D721Med (cell line): ENCODE measurements at regions not wholly inside any gene's neighbourhood (a gene's known extent, or its start where the extent isn't known, plus 50 kb on each side); places are given as distances from the start of the nearest gene placed in this dataset.
"Not testable (repeated sequence)": the region's sequence is repeated elsewhere in the genome, so short reads cannot be mapped to it uniquely, and the experiment has no call there.

ENCODE experiments used
- DNase-seq: peaks from one replicate; pipeline ENCODE4 v3.0.0; 2011; ENCODE audit warnings: low spot score; ENCODE audit not compliant: insufficient read length
- FAIRE-seq: peaks from 2 replicates; lab custom pipeline; 2011; peaks lifted over from hg19 to GRCh38; lab: Jason Lieb, UNC
- TF ChIP-seq, protein P1 (sequence below): IDR thresholded peaks from 2 replicates; pipeline ENCODE4 v1.5.1; 2012; ENCODE audit warnings: mild to moderate bottlenecking, control low read depth; ENCODE audit not compliant: insufficient read depth; ENCODE audit errors: missing control alignments

DNA sequence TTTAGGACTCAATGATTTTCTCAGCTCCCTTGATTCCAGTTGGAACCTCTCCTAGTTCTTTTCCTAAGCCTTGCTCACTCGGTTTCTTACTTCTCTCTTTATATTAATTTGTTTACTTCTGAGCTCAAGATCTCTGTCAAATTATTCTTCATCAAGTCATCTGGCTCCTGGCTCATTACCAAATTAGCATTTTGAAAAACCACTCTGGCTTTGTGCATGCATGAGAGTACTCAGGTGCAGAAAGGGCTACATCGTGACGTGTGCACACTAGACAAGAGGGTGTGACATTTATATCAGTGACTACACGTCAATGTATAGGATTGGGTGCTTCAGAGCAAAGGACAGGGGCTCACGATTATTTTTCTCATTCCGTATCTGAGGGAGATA, 645.7 kb upstream of the DPP6 start:
- FAIRE-seq = no peak
- TF ChIP-seq, protein P1, sequence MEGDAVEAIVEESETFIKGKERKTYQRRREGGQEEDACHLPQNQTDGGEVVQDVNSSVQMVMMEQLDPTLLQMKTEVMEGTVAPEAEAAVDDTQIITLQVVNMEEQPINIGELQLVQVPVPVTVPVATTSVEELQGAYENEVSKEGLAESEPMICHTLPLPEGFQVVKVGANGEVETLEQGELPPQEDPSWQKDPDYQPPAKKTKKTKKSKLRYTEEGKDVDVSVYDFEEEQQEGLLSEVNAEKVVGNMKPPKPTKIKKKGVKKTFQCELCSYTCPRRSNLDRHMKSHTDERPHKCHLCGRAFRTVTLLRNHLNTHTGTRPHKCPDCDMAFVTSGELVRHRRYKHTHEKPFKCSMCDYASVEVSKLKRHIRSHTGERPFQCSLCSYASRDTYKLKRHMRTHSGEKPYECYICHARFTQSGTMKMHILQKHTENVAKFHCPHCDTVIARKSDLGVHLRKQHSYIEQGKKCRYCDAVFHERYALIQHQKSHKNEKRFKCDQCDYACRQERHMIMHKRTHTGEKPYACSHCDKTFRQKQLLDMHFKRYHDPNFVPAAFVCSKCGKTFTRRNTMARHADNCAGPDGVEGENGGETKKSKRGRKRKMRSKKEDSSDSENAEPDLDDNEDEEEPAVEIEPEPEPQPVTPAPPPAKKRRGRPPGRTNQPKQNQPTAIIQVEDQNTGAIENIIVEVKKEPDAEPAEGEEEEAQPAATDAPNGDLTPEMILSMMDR = no peak
- no peak for DNase-seq

DNA sequence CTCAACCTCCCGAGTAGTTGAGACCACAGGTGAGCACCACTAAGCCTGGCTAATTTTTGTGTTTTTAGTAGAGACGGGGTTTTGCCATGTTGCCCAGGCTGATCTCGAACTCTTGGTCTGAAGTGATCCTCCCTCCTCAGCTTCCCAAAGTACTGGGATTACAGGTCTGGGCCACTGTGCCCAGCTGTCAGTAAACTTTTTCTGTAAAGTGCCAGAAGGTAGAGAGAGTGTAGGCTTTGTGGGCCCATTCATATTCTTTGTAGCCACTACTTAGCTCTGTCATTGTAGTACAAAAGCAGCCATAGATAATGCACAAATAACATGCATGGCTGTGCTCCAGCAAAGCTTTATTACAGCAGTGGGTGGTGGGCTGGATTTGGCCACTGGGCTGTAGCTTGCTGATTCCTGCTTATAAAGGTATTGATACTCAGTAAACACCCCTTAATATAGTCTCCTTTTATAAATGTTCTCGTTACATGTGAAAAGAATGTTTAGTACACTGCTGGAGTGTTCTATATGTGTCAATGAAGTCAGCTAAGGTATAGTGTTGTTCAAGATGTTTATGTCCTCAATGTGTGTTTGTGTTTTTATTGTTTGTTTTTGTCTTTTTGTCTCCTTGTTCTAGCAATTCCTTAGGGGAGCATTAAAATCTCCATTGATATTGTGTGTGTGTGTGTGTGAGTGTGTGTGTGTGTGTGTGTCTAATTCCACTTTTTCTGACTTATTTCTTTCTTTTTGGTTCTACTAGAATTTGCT, 644.7 kb upstream of the DPP6 start:
- TF ChIP-seq, protein P1 = no peak
- no peak for FAIRE-seq
- DNase-seq = no peak

DNA sequence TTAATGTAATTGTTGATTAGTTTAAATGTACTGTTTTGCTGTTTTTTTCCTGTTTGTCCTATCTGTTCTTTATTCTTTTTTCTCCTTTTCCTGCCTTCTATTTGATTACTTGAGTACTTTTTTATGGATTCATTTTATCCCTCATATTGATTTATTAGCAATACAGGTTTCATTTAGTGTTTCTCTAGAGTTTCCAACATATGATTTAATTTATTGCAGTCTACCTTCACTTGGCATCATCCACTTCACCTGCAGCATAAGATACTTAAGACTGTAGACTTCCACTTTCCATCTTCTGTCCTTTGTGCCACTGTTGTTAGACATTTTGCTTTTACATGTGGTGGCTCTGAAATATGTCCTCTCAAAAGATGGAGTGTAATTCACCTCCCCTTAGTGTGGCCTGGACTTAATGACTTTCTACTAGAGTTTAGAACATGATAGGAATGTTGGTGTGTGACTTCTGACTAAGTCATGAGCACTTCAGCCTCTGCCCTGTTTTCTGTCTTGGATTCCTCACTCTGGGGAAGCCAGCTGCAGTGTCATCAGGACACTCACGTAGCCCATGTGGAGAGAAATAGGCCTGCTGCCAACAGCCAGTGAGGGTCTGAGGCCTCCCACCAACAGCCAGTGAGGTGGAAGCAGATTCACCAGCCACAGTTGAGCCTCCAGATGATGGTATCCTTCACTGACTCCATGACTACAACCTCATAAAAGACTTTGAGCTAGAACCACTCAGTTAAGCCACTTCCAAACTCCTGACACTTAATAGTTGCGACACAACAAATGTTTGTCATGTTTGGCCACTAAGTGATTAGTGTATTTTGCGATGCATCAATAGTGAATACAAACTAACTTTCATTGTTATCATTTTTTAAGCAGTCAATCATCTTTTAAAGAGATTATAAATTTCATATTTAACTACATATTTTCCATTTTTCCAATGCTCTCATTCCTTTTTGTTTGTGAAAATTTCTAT, 643.5 kb upstream of the DPP6 start:
- DNase-seq (no peak), FAIRE-seq (no peak)
- TF ChIP-seq, protein P1 = no peak

DNA sequence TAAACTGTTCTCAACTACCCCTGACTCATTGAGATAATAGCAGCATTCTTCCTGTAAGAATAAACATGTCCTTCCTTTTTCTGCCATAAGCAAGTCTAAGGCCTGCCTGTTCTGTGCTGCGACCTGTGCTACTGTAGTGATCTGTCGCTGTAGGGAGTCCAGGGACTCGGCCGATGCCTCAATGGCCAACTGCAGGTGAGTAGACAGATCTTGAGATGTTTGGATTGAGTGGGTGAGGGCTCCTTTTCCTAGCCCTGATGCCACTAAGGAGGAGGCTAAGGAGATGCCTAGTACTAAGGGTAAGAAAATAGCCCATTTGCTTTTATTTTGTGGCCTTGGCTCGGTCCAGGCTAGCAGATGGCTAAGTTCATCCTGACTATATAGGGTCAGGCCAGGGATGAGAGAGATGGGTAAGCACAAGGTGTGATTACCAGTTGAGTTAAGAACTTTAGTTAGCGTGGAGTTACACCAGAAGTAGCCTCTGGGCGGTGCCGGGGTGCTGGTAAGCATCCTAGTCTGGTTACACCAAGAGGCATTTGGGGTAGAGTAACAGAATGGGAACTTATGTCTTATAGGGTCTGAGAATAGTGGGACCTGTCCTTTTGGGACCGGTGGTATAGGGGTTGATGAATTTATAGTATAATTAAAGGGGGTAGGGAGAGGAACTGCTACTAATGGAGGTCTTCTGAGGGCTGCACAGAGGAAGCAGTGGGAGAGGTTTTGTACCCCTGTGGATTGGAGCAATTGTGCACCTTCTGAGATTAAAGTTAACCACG, 642.4 kb upstream of the DPP6 start:
- FAIRE-seq = not testable (repeated sequence)

DNA sequence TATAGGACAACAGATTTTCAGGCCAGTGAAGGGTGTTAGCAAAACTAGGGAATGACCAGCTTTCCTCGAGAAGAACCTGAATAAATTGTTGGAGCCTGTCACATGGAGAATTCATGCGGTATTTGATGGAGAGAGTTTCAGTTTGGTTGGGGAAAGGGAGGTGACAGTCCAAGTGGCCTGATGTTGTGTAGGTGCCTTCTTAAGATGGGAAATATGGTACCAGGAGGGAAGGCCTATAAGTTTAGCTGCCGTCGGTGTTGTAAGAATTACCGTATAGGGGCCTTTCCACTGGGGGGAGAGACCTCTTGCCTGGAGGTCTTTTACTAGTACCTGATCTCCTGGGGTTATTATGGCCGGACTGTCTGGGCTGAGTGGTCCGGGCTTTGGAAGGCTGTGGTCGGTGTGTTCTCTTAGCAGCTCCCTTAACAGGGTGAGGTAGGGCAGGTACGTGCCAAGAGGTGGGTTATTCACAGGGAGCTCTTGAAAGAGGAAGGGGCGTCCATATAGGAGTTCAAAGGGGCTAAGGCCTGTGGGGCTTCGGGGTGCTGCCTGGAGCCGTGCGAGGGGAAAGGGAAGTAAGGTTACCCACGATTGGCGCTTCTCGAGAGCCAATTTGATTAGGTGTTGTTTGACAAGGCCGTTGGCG, 641.1 kb upstream of the DPP6 start:
- not testable (repeated sequence) for DNase-seq, FAIRE-seq

More for the DNA sequence above, 642.4 kb upstream of the DPP6 start:
- DNase-seq = not testable (repeated sequence)

DNA sequence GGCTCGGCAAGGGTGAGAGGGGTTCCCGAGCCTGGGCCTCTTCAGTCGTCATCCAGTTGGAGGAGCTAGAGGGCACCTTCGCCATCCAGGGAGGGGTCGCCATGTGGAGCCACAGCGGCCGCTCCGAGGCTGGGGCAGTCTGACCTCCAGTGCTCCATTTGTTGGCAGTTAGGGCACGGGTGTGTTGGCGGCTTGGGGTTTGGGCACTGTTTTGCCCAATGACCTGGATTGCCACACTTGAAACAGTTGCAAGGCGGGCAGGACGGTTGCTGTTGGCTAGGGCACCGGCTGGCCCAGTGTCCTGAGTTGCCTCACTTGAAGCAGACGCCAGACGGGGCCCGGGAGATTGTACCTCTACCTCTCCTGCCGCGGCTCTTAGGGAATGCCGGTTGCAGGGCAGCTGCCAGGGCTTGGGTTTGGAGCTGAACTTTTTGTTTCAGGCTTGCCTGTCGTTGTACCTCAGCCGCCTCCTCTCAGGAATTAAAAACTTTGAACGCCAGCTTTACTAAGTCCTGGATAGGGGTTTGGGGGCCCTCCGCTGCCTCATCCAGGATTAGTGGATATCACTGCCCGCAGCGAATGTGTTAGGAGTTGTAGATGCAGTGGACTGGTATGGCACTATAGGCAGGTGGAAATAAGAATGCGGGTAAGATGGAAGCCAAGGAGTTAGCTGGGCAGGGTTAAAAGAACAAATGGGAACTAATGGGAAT, 639.9 kb upstream of the DPP6 start:
- FAIRE-seq, DNase-seq: not testable (repeated sequence)

DNA sequence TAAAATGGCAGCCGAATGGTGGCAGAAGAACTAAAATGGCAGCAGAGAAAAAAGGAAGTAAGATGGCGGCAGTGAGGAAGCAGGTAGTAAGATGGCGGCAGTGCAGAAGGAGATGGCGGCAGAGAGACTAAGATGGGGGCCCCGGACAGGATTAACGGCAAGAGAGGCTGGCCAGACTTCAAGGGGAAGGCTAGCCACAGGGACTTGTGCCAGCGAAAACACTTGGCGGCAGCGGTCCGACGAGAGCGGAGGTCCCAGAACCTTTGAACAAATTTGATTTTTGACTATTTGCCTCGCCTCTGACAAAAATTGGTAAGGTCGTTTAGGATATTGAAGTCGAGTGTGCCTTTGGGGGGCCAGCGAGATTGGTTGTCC, 639.4 kb upstream of the DPP6 start:
- not testable (repeated sequence) for FAIRE-seq, DNase-seq

DNA sequence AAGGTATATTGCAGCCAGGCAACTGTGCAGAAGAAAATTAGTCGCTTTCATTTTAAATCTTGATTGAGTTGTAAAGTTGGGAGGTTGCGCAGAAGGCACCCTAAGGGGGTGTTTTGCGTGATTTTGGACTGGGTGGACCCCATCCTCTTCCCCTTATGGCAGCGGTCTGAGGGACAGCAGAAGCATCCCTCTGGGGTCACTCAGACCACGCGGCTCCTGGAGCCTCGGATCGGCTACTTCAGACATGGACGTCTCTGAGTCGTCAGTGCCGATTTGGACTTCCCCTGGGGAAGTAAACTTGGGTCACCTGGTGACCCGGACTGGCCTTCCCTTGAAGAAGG, 639.0 kb upstream of the DPP6 start:
- FAIRE-seq (no peak), DNase-seq (no peak)
- TF ChIP-seq, protein P1 = no peak
